Activated CD8-positive, alpha-beta T cell treated with anti-CD3 and anti-CD28 coated beads, Interleukin-2, amount 10 ng/mL, durations not matched to agents 7 days and 5 days (primary cell): ENCODE measurements at regions not wholly inside any gene's neighbourhood (a gene's known extent, or its start where the extent isn't known, plus 50 kb on each side); places are given as distances from the start of the nearest gene placed in this dataset.

Source experiments
- ATAC-seq: fragments of 150-1000 bp; cut with Tn5 transposase; one replicate; pipeline ENCODE4 v1.10.0; 2021; ENCODE audit warnings: moderate library complexity
- CTCF ChIA-PET: fragments of 350-600 bp; sonication (Branson Sonifier 250); formaldehyde crosslinking; loops from one replicate; lab custom pipeline; 2021; ENCODE audit warnings: antibody characterized with exemption; lab: Charles Lee
- POLR2A ChIA-PET: fragments of 350-600 bp; sonication (Branson Sonifier 250); formaldehyde crosslinking; loops from one replicate; lab custom pipeline; 2021; ENCODE audit warnings: antibody characterized with exemption; lab: Charles Lee
- DNase-seq: peaks from one replicate; pipeline ENCODE4 v3.0.0-alpha.2; 2020
- H3K27ac Mint-ChIP-seq: one replicate; pipeline ENCODE4 v1.8.0; 2021; ENCODE audit warnings: mild to moderate bottlenecking, mixed read lengths
- H3K27me3 Mint-ChIP-seq: one replicate; pipeline ENCODE4 v1.8.0; 2021; ENCODE audit warnings: low read depth, mixed read lengths
- H3K36me3 Mint-ChIP-seq: one replicate; pipeline ENCODE4 v1.8.0; 2021; ENCODE audit warnings: low read depth, mixed read lengths
- H3K4me1 Mint-ChIP-seq: one replicate; pipeline ENCODE4 v1.8.0; 2021; ENCODE audit warnings: low read depth, mixed read lengths
- H3K4me3 Mint-ChIP-seq: one replicate; pipeline ENCODE4 v1.8.0; 2021; ENCODE audit warnings: mild to moderate bottlenecking, mixed read lengths
- H3K9me3 Mint-ChIP-seq: one replicate; pipeline ENCODE4 v1.8.0; 2022; ENCODE audit warnings: mixed read lengths; ENCODE audit not compliant: insufficient read depth

GRCh38 chr7:50151001-50151400, 58.0 kb upstream of the ZPBP start:
- no peak for DNase-seq
- Mint-ChIP-seq H3K27ac (no peak overlapping the region), H3K4me3 (no peak overlapping the region), H3K4me1 (peaks cover 75% of the 10 kb centered on the region), H3K9me3 (no peaks in the 10 kb centered on the region), H3K36me3 (no peaks in the 10 kb centered on the region), H3K27me3 (no peaks in the 10 kb centered on the region)
- CTCF ChIA-PET = interaction anchor here (1.7 to 3.4 kb wide), 2 partner anchors 54 to 228 kb away, joined by 3 to 17 read pairs; no protein-coding TSS in a partner anchor
- POLR2A ChIA-PET = interaction anchor here (0.6 to 0.8 kb wide), 2 partner anchors 97 to 158 kb away, joined by 3 read pairs; no protein-coding TSS in a partner anchor
- ATAC-seq = no peak

DNA sequence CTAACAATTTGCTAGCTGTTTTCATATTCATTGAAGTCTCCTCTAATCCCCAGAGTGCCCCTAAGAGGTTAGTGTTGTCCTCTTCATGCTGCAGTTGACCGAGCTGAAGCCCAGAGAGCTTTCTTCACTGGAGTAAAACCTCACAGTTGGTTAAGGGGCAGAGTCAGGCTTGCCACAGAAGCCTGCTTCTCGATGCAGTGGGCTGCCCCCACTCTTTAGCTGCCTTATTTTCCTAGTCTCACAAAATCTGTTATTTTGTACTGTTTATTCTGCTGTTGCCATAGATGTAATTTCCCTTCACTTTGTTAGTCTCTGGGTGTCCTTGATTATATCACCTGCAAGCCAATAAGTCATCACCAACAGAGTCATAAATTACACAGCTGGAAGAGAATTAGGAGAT, 56.3 kb upstream of the ZPBP start:
- H3K27ac Mint-ChIP-seq = peak overlapping the region; percentile 76
- ATAC-seq = peak; percentile 61
- H3K4me1 Mint-ChIP-seq = peaks cover 74% of the 10 kb centered on the region
- H3K36me3 Mint-ChIP-seq = no peaks in the 10 kb centered on the region
- ChIA-PET POLR2A (interaction anchor here (0.6 to 2.9 kb wide), 11 partner anchors 7 to 215 kb away, joined by 3 to 17 read pairs (median 4); partner anchors contain the start of gene IKZF1), CTCF (interaction anchor here (0.6 to 4.3 kb wide), 9 partner anchors 13 to 325 kb away, joined by 3 to 31 read pairs (median 6); no protein-coding TSS in a partner anchor)
- H3K9me3 Mint-ChIP-seq = no peaks in the 10 kb centered on the region
- DNase-seq = peak; percentile 22
- H3K27me3 Mint-ChIP-seq = no peaks in the 10 kb centered on the region
- H3K4me3 Mint-ChIP-seq = no peak overlapping the region

GRCh38 chr7:50147951-50148808, 55.1 kb upstream of the ZPBP start:
- peak; percentile 52 for DNase-seq
- Mint-ChIP-seq H3K4me1 (peaks cover 76% of the 10 kb centered on the region), H3K27ac (peak overlapping the region; percentile 75), H3K9me3 (no peaks in the 10 kb centered on the region), H3K36me3 (no peaks in the 10 kb centered on the region), H3K27me3 (no peaks in the 10 kb centered on the region), H3K4me3 (no peak overlapping the region)
- CTCF ChIA-PET = interaction anchor here (0.7 to 7.6 kb wide), 12 partner anchors 8 to 270 kb away, joined by 3 to 76 read pairs (median 6); no protein-coding TSS in a partner anchor
- POLR2A ChIA-PET = interaction anchor here (0.9 to 2.9 kb wide), 7 partner anchors 8 to 211 kb away, joined by 3 to 17 read pairs (median 8); partner anchors contain the start of gene IKZF1
- ATAC-seq = peak; percentile 57

GRCh38 chr7:50146692-50147091, 53.6 kb upstream of the ZPBP start:
- DNase-seq (peak; percentile 21), ATAC-seq (no peak)
- Mint-ChIP-seq H3K4me1 (peaks cover 75% of the 10 kb centered on the region), H3K9me3 (no peaks in the 10 kb centered on the region), H3K36me3 (no peaks in the 10 kb centered on the region), H3K27me3 (no peaks in the 10 kb centered on the region), H3K4me3 (no peak overlapping the region), H3K27ac (peak overlapping the region; percentile 43)
- ChIA-PET POLR2A (interaction anchor here (1.3 to 2.4 kb wide), 4 partner anchors 10 to 191 kb away, joined by 5 to 10 read pairs (median 6); partner anchors contain the start of gene IKZF1), CTCF (interaction anchor here (1.2 to 7.6 kb wide), 6 partner anchors 10 to 271 kb away, joined by 3 to 76 read pairs (median 17); no protein-coding TSS in a partner anchor)

GRCh38 chr7:50145801-50146338, 52.8 kb upstream of the ZPBP start:
- H3K4me1 Mint-ChIP-seq = peaks cover 71% of the 10 kb centered on the region
- ChIA-PET CTCF (interaction anchor here (1.0 to 7.6 kb wide), 14 partner anchors 10 to 322 kb away, joined by 3 to 76 read pairs (median 4); no protein-coding TSS in a partner anchor), POLR2A (interaction anchor here (0.7 to 2.0 kb wide), 5 partner anchors 11 to 192 kb away, joined by 3 to 9 read pairs (median 5); partner anchors contain the start of gene IKZF1)
- peak; percentile 17 for DNase-seq
- peaks cover 2% of the 10 kb centered on the region for H3K27me3 Mint-ChIP-seq
- H3K4me3 Mint-ChIP-seq = no peak overlapping the region
- H3K9me3 Mint-ChIP-seq = no peaks in the 10 kb centered on the region
- H3K27ac Mint-ChIP-seq = peak overlapping the region; percentile 52
- no peak for ATAC-seq
- no peaks in the 10 kb centered on the region for H3K36me3 Mint-ChIP-seq

DNA sequence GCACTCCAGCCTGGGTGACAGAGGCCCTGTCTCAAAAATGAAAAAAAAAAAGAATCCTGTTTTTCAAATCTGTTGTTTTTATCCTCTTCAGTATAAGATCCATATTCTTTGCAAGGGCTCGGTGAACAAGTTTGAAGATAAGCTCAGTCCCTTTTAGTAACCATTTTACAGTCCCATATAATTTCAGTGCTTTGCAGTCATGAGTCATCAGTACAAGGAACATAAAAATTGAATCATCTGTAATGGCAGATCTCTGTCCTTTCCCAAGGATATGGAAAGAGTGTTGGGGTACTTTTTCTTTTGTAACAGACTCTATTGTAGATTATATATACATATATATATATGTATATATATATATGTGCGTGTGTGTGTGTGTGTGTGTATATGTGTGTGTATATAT, 52.2 kb upstream of the ZPBP start:
- DNase-seq (no peak), ATAC-seq (no peak)
- no peaks in the 10 kb centered on the region for H3K9me3 Mint-ChIP-seq
- no peak overlapping the region for H3K27ac Mint-ChIP-seq
- peaks cover 65% of the 10 kb centered on the region for H3K4me1 Mint-ChIP-seq
- H3K36me3 Mint-ChIP-seq = no peaks in the 10 kb centered on the region
- peaks cover 3% of the 10 kb centered on the region for H3K27me3 Mint-ChIP-seq
- ChIA-PET POLR2A (interaction anchor here (0.7 to 2.0 kb wide), 6 partner anchors 12 to 193 kb away, joined by 3 to 9 read pairs (median 5); partner anchors contain the start of gene IKZF1), CTCF (interaction anchor here (1.0 to 7.6 kb wide), 13 partner anchors 11 to 322 kb away, joined by 3 to 76 read pairs (median 5); no protein-coding TSS in a partner anchor)
- no peak overlapping the region for H3K4me3 Mint-ChIP-seq
